Urinary bladder (tissue), 3 donors: ENCODE measurements at regions not wholly inside any gene's neighbourhood (a gene's known extent, or its start where the extent isn't known, plus 50 kb on each side); places are given as distances from the start of the nearest gene placed in this dataset.

Experiments used
- DNase-seq: peaks from one replicate; pipeline ENCODE4 v3.0.0-alpha.2; 2015; ENCODE audit errors: extremely low spot score
- H3K27ac ChIP-seq: one replicate; pipeline ENCODE4 v1.5.1; 2013; ENCODE audit warnings: low read depth, mild to moderate bottlenecking, moderate library complexity
- H3K36me3 ChIP-seq: one replicate; pipeline ENCODE4 v1.6.1; 2013; ENCODE audit warnings: mild to moderate bottlenecking, moderate library complexity; ENCODE audit not compliant: insufficient read depth
- H3K4me1 ChIP-seq: one replicate; pipeline ENCODE4 v1.6.1; 2013; ENCODE audit warnings: mild to moderate bottlenecking, moderate library complexity; ENCODE audit not compliant: insufficient read depth
- H3K4me3 ChIP-seq: one replicate; pipeline ENCODE4 v1.5.1; 2013; ENCODE audit warnings: low read depth, low read length
- WGBS: extraction: QIAGEN DNeasy Blood & Tissue Kit; methylation state at CpG from one replicate; pipeline ENCODE4 v1.1.7; 2013; 5-methylcytosine and 5-hydroxymethylcytosine counted together
- donor health status: healthy with polysubstance abuse.
- donor health status: healthy.

GRCh38 chr4:17368408-17368807 is 143.5 kb downstream of the QDPR start:
- no peaks in the 10 kb centered on the region for H3K4me1 ChIP-seq
- DNase-seq = no peak
- H3K4me3 ChIP-seq = no peak overlapping the region
- H3K36me3 ChIP-seq = no peaks in the 10 kb centered on the region
- no peak overlapping the region for H3K27ac ChIP-seq

- WGBS = 93% methylated on average over 1 of the region's 1 CpG
- no peak for DNase-seq
Observed at GRCh38 chr4:17367201-17367600, 144.7 kb downstream of the QDPR start.

GRCh38 chr4:17366496-17366895 is 145.4 kb downstream of the QDPR start:
- no peak overlapping the region for H3K4me3 ChIP-seq
- 32% methylated on average over 1 of the region's 1 CpG for WGBS
- no peaks in the 10 kb centered on the region for H3K4me1 ChIP-seq
- no peak overlapping the region for H3K27ac ChIP-seq
- no peak for DNase-seq
- no peaks in the 10 kb centered on the region for H3K36me3 ChIP-seq

More at GRCh38 chr4:17367201-17367600, 144.7 kb downstream of the QDPR start:
- Histone ChIP-seq H3K4me3 (no peak overlapping the region), H3K27ac (no peak overlapping the region), H3K36me3 (no peaks in the 10 kb centered on the region), H3K4me1 (no peaks in the 10 kb centered on the region)

GRCh38 chr4:17362430-17362829 is 149.5 kb downstream of the QDPR start:
- no peaks in the 10 kb centered on the region for H3K36me3 ChIP-seq
- DNase-seq = no peak
- H3K4me3 ChIP-seq = no peak overlapping the region
- WGBS = 92% methylated on average over 1 of the region's 1 CpG
- no peak overlapping the region for H3K27ac ChIP-seq
- H3K4me1 ChIP-seq = no peaks in the 10 kb centered on the region

GRCh38 chr4:17358241-17358640 is 153.6 kb downstream of the QDPR start:
- WGBS = 89% methylated on average over 4 of the region's 4 CpGs
- Histone ChIP-seq H3K36me3 (no peaks in the 10 kb centered on the region), H3K4me1 (no peaks in the 10 kb centered on the region), H3K4me3 (no peak overlapping the region), H3K27ac (no peak overlapping the region)
- no peak for DNase-seq

GRCh38 chr4:17356926-17357325 is 155.0 kb downstream of the QDPR start:
- H3K4me1 ChIP-seq = no peaks in the 10 kb centered on the region
- no peaks in the 10 kb centered on the region for H3K36me3 ChIP-seq
- H3K27ac ChIP-seq = no peak overlapping the region
- H3K4me3 ChIP-seq = no peak overlapping the region
- WGBS = 45% methylated on average over 3 of the region's 3 CpGs
- DNase-seq = no peak

- no peaks in the 10 kb centered on the region for H3K36me3 ChIP-seq
- H3K4me3 ChIP-seq = no peak overlapping the region
- no peaks in the 10 kb centered on the region for H3K4me1 ChIP-seq
- DNase-seq = no peak
- H3K27ac ChIP-seq = no peak overlapping the region
- WGBS = 89% methylated on average over 5 of the region's 5 CpGs
Observed at GRCh38 chr4:17352357-17352756, 159.5 kb downstream of the QDPR start.

- DNase-seq = no peak
- no peak overlapping the region for H3K27ac ChIP-seq
- no peak overlapping the region for H3K4me3 ChIP-seq
- H3K4me1 ChIP-seq = no peaks in the 10 kb centered on the region
- 57% methylated on average over 2 of the region's 2 CpGs for WGBS
- H3K36me3 ChIP-seq = no peaks in the 10 kb centered on the region
Observed at GRCh38 chr4:17347445-17347844, 164.4 kb downstream of the QDPR start.

- DNase-seq = no peak
- 93% methylated on average over 2 of the region's 2 CpGs for WGBS
- no peaks in the 10 kb centered on the region for H3K36me3 ChIP-seq
- no peak overlapping the region for H3K27ac ChIP-seq
- no peaks in the 10 kb centered on the region for H3K4me1 ChIP-seq
- no peak overlapping the region for H3K4me3 ChIP-seq
Observed at GRCh38 chr4:17339376-17339775, 172.5 kb downstream of the QDPR start.

- 80% methylated on average over 1 of the region's 1 CpG for WGBS
- no peak for DNase-seq
- Histone ChIP-seq H3K4me3 (no peak overlapping the region), H3K27ac (no peak overlapping the region), H3K4me1 (no peaks in the 10 kb centered on the region), H3K36me3 (no peaks in the 10 kb centered on the region)
Observed at GRCh38 chr4:17336986-17337385, 174.9 kb downstream of the QDPR start.

GRCh38 chr4:17336524-17336961 is 175.3 kb downstream of the QDPR start:
- no peaks in the 10 kb centered on the region for H3K36me3 ChIP-seq
- WGBS = 74% methylated on average over 10 of the region's 10 CpGs
- DNase-seq = no peak
- H3K27ac ChIP-seq = no peak overlapping the region
- H3K4me3 ChIP-seq = no peak overlapping the region
- no peaks in the 10 kb centered on the region for H3K4me1 ChIP-seq

- Histone ChIP-seq H3K4me3 (no peak overlapping the region), H3K27ac (no peak overlapping the region), H3K4me1 (no peaks in the 10 kb centered on the region), H3K36me3 (no peaks in the 10 kb centered on the region)
- 98% methylated on average over 1 of the region's 1 CpG for WGBS
- no peak for DNase-seq
Observed at GRCh38 chr4:17336069-17336468, 175.8 kb downstream of the QDPR start.

GRCh38 chr4:17335371-17335770 is 176.5 kb downstream of the QDPR start:
- Histone ChIP-seq H3K36me3 (no peaks in the 10 kb centered on the region), H3K4me3 (no peak overlapping the region), H3K27ac (no peak overlapping the region), H3K4me1 (no peaks in the 10 kb centered on the region)
- WGBS = 95% methylated on average over 3 of the region's 3 CpGs
- no peak for DNase-seq

GRCh38 chr4:17332478-17332877 is 179.4 kb downstream of the QDPR start:
- no peak for DNase-seq
- no peak overlapping the region for H3K4me3 ChIP-seq
- no peaks in the 10 kb centered on the region for H3K4me1 ChIP-seq
- H3K36me3 ChIP-seq = no peaks in the 10 kb centered on the region
- WGBS = 71% methylated on average over 5 of the region's 5 CpGs
- H3K27ac ChIP-seq = no peak overlapping the region

GRCh38 chr4:17329046-17329445 is 182.8 kb downstream of the QDPR start:
- 69% methylated on average over 1 of the region's 1 CpG for WGBS
- Histone ChIP-seq H3K36me3 (no peaks in the 10 kb centered on the region), H3K4me1 (no peaks in the 10 kb centered on the region), H3K4me3 (no peak overlapping the region), H3K27ac (no peak overlapping the region)
- DNase-seq = no peak
